MM.1S (cell line): ENCODE measurements at regions not wholly inside any gene's neighbourhood (a gene's known extent, or its start where the extent isn't known, plus 50 kb on each side); places are given as distances from the start of the nearest gene placed in this dataset.
"Not testable (repeated sequence)": the region's sequence is repeated elsewhere in the genome, so short reads cannot be mapped to it uniquely, and the experiment has no call there.

Source experiments
- DNase-seq: peaks from one replicate; pipeline ENCODE4 v3.0.0-alpha.2; 2015
- H2AFZ ChIP-seq: fragments of 300-600 bp; sonication (generic); 2 replicates; pipeline ENCODE4 v1.6.0; 2016; ENCODE audit warnings: antibody characterized with exemption, low read length
- H3F3A ChIP-seq: fragments of 300-600 bp; sonication (generic); 2 replicates; pipeline ENCODE4 v1.6.1; 2016; ENCODE audit warnings: mild to moderate bottlenecking, antibody characterized with exemption, low read length, moderate library complexity, mixed read lengths; ENCODE audit not compliant: insufficient read depth
- H3K27ac ChIP-seq: fragments of 300-600 bp; sonication (generic); 2 replicates; pipeline ENCODE4 v1.5.1; 2016; ENCODE audit warnings: mild to moderate bottlenecking, low read length
- H3K27me3 ChIP-seq: fragments of 300-600 bp; sonication (generic); replicated peaks from 2 replicates; pipeline ENCODE4 v1.6.0; 2016; ENCODE audit warnings: low read length; ENCODE audit not compliant: insufficient read depth
- H3K36me3 ChIP-seq: fragments of 300-600 bp; sonication (generic); replicated peaks from 2 replicates; pipeline ENCODE4 v1.6.1; 2016; ENCODE audit warnings: mild to moderate bottlenecking, low read length, mixed read lengths; ENCODE audit not compliant: insufficient read depth
- H3K4me1 ChIP-seq: fragments of 300-600 bp; sonication (generic); 2 replicates; pipeline ENCODE4 v1.6.1; 2016; ENCODE audit warnings: low read length, mixed read lengths
- H3K4me2 ChIP-seq: fragments of 300-600 bp; sonication (generic); 2 replicates; pipeline ENCODE4 v1.6.0; 2016; ENCODE audit warnings: low read depth, low read length
- H3K4me3 ChIP-seq: fragments of 300-600 bp; sonication (generic); 2 replicates; pipeline ENCODE4 v1.5.1; 2016; ENCODE audit warnings: low read length, mixed read lengths
- H3K79me2 ChIP-seq: fragments of 300-600 bp; sonication (generic); 2 replicates; pipeline ENCODE4 v1.6.1; 2016; ENCODE audit warnings: mixed run types, low read length, mixed read lengths
- H3K9ac ChIP-seq: fragments of 300-600 bp; sonication (generic); 2 replicates; pipeline ENCODE4 v1.6.1; 2016; ENCODE audit warnings: low read length, mixed read lengths
- H3K9me2 ChIP-seq: fragments of 300-600 bp; sonication (generic); replicated peaks from 2 replicates; pipeline ENCODE4 v1.6.1; 2016; ENCODE audit warnings: mild to moderate bottlenecking, low read length, mixed read lengths; ENCODE audit not compliant: insufficient read depth
- H3K9me3 ChIP-seq: fragments of 300-600 bp; sonication (generic); replicated peaks from 2 replicates; pipeline ENCODE4 v1.6.1; 2016; ENCODE audit warnings: mild to moderate bottlenecking, low read length, mixed read lengths; ENCODE audit not compliant: insufficient read depth
- H4K20me1 ChIP-seq: fragments of 300-600 bp; sonication (generic); 2 replicates; pipeline ENCODE4 v1.6.1; 2016; ENCODE audit warnings: mild to moderate bottlenecking, low read length, moderate library complexity, mixed read lengths; ENCODE audit not compliant: insufficient read depth

DNA sequence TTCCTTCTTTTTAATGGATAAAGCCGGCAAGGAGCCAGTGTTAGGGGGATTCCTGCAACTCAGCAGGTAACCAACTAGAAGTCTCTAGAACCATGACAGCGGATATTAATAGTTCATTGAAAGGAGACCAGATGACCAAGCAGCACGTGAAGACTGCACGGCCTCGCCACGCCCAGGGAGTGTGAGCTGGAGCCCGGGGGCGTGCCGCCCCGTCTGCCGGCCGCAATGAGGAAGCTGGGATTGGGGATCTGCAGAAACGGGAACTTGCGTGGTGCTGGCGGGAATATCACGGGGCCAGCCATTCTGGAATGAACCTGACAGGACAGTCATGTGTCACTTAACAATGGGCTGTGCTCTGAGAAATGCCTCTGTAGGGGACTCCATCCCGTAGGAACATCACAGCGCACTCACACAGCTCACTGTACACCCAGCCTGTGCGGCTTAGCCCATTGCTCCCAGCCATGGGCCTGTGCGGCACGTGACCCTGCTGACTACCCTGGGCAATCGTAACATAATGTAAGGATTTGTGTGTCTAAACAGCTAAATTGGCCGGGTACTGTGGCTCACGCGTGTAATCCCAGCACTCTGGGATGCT lies 4092.8 kb upstream of the TPTE start:
- not testable (repeated sequence) for H3K27me3 ChIP-seq, H3K36me3 ChIP-seq, H3K4me2 ChIP-seq, H2AFZ ChIP-seq, H3K27ac ChIP-seq, H3K79me2 ChIP-seq, H4K20me1 ChIP-seq, H3K9me2 ChIP-seq, H3K4me1 ChIP-seq, H3F3A ChIP-seq, H3K9me3 ChIP-seq, H3K9ac ChIP-seq, DNase-seq, H3K4me3 ChIP-seq

DNA sequence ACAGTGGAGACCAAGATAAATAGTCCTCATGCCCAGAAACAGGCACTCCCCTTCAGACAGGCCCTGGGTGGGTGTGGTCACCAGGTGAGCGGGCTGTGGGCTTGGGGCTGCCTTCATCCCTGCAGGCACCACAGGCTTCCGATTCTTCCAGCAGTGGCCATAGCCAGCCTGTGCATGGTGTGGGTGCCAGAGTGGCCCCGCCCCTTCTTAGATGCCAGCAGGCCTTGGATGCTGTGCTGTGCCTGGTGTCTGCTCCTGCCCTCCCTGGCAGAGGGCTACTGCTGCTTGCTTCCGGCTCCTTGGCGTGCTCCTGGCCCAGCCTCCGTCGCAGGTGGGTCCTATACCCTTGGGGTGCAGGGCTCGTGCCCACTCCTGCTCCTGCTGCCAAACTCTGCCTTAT lies 4091.5 kb upstream of the TPTE start:
- not testable (repeated sequence) for H3K9ac ChIP-seq, DNase-seq, H3K27ac ChIP-seq, H3K36me3 ChIP-seq, H3F3A ChIP-seq, H3K9me3 ChIP-seq, H3K9me2 ChIP-seq, H3K4me3 ChIP-seq, H3K4me1 ChIP-seq, H2AFZ ChIP-seq, H3K27me3 ChIP-seq, H3K79me2 ChIP-seq, H4K20me1 ChIP-seq, H3K4me2 ChIP-seq

DNA sequence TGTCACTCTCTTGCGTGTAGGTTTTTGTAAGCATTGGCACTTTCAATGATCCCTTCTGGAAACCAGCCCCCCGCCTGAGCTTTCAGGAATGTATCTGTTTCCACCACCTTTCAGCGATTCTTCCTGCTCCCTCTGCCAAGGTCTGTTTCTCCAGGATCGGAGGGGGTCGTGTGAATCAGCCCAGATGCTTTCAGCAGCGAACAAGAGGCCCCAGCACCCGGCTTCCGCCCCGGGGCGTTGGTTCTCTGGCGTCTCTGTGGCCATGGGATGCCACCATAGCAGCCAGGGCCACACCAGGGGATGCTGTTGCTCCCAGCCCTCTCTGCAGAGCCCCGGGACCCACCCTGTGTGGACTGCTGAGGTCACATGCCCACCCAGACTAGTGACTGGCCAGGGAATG lies 4088.2 kb upstream of the TPTE start:
- H3K36me3 ChIP-seq, H3K9ac ChIP-seq, H3K27me3 ChIP-seq, H3K4me1 ChIP-seq, H3F3A ChIP-seq, DNase-seq, H3K9me2 ChIP-seq, H4K20me1 ChIP-seq, H3K9me3 ChIP-seq, H3K4me3 ChIP-seq, H3K27ac ChIP-seq, H3K79me2 ChIP-seq, H2AFZ ChIP-seq, H3K4me2 ChIP-seq: not testable (repeated sequence)

DNA sequence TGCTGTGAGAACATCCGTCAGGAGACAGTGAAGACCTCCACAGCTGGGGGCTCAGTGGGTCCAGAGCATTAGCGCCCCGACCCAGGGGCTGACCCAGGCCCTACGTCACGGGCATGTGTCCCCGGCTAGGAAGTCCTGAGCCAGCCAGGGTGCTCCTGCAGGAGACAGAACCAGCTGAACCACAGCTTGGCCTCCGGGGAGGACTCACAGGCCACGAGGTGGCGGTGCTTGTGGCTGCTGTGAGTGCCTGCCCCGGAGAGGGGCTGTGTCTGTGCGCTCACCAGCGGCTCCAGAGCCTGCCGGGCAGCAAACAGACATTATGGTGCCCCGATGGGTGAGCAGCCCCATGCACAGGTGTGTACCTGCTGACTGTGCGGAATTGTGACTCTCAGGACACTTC lies 4085.2 kb upstream of the TPTE start:
- not testable (repeated sequence) for H3K27me3 ChIP-seq, H4K20me1 ChIP-seq, H3K4me1 ChIP-seq, H3F3A ChIP-seq, H3K9me3 ChIP-seq, H3K27ac ChIP-seq, H3K9me2 ChIP-seq, H2AFZ ChIP-seq, H3K9ac ChIP-seq, H3K79me2 ChIP-seq, H3K4me2 ChIP-seq, H3K4me3 ChIP-seq, DNase-seq, H3K36me3 ChIP-seq

DNA sequence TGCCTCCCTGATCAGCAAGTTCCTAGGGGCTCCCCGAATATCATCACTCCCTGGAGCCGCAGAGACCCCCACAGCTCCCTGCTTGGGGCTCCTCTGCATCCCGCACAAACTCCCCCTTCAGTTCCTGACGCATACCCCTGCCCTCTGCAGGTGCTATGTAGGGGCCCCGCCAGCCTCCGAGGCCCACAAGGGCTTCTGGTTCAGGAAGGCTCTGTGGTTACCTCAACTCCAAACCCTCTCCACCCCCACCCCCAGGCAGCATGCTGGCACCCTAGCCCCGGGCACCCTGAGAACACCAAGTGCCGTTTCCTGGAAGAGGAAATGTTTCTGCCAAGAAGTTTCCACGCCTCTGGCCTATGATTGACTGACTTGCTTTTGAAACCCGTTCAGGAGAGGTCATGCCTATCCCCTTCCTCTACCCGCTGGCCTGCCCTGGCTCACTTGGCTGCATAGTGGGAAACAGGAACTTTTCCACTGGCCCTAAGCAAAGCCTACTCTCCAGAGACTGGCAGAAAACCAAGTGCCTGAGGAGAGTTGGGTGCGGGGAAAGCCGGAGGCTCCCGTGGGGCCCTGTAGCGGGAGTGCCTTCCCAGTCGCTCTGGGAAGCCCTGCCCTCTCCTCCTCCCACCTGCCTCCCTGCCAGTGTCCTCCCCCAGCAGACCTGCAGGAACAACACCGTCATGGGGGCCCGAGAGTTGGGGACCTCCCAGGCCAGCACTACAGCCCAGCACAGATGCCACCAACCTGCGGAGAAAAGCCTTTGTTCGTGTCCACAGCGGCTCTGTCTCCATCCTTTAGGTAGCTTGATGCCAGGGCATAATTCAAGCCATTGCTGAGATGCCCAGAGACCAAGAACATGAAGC lies 4084.2 kb upstream of the TPTE start:
- H2AFZ ChIP-seq, H3F3A ChIP-seq, H3K36me3 ChIP-seq, H4K20me1 ChIP-seq, DNase-seq, H3K4me2 ChIP-seq, H3K27ac ChIP-seq, H3K79me2 ChIP-seq, H3K9me2 ChIP-seq, H3K4me1 ChIP-seq, H3K27me3 ChIP-seq, H3K4me3 ChIP-seq, H3K9me3 ChIP-seq, H3K9ac ChIP-seq: not testable (repeated sequence)

DNA sequence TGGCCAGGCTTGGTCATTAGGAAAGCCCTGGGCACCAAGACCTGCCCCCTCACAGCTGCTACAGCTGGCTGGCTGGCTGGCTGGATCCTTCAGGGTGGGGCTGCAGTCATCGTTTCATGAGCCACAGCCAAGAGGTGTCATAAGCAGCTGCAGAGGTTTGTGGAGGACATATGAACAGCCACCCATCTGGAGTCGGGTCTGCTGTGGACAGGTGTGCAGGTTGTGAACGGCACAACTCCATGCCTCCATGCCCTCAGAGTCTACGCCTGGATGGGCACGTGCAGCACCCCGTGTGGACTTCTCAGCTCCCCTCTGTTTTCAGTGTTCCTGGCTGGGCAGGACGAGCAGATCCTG lies 4083.6 kb upstream of the TPTE start:
- H3K79me2 ChIP-seq, H3K27ac ChIP-seq, H3K9me2 ChIP-seq, H3K4me2 ChIP-seq, H2AFZ ChIP-seq, H3K27me3 ChIP-seq, H3K9me3 ChIP-seq, H3K4me1 ChIP-seq, H3K36me3 ChIP-seq, DNase-seq, H4K20me1 ChIP-seq, H3K9ac ChIP-seq, H3K4me3 ChIP-seq, H3F3A ChIP-seq: not testable (repeated sequence)

DNA sequence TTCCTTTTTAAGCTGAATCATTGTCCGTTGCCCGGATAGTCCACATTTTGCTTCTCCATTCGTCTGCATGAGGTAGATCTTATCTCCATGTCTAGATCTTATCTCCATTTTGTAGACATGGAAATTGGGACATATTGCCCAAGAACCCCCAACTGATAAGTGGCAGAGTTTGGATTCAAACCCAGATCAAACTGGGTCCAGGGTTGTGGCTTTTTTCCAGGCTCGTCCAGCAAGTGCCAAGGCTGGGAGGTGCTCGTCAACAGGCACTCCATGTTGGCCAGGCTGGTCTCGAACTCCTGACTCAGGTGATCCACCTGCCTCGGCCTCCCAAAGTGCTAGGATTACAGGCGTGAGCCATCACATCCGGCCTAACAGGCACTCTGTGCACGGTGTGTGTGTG lies 4082.3 kb upstream of the TPTE start:
- not testable (repeated sequence) for H3K4me2 ChIP-seq, H3K79me2 ChIP-seq, H3F3A ChIP-seq, H3K9ac ChIP-seq, H3K27ac ChIP-seq, H3K4me3 ChIP-seq, H3K4me1 ChIP-seq, DNase-seq, H3K36me3 ChIP-seq, H3K9me3 ChIP-seq, H4K20me1 ChIP-seq, H2AFZ ChIP-seq, H3K27me3 ChIP-seq, H3K9me2 ChIP-seq

DNA sequence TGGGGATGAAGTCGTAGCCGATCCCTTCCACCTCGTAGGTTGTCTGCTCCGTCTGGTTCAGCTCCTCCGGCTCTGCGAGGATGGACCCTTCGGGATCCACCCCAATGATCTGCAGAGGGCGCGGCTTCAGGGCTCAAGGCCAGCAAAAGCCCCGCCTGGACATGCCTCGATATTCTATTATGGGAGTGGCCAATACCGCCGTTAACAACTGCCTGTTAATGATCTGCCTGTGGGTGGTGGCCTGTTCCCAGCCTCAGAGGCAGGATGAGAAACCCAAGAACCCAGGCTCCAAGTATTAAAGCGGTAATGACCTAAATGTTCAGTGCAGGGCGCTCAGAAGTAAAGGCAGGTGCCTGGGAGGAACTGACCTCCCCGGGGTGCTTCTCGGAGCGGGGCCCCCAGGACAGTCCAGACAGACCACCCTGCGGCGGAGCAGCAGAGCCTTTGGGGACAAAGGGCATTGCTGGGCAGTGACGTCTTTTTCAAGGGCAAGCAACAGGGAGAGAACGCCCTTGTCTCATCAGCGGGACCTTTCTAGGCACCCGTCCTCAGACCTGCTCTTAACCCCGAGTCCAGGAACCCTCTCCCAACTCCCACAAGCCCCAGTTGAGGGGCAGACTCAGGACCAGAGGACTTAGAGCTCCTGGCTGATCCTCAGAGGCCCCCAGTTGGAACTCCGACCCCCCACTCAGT lies 4066.6 kb upstream of the TPTE start:
- H3K9ac ChIP-seq, H3K4me2 ChIP-seq, H3K9me2 ChIP-seq, H3K79me2 ChIP-seq, H2AFZ ChIP-seq, H3K4me3 ChIP-seq, H3K36me3 ChIP-seq, H4K20me1 ChIP-seq, H3K27me3 ChIP-seq, DNase-seq, H3F3A ChIP-seq, H3K4me1 ChIP-seq, H3K27ac ChIP-seq, H3K9me3 ChIP-seq: not testable (repeated sequence)
